GM18873 (cell line): ENCODE measurements at regions not wholly inside any gene's neighbourhood (a gene's known extent, or its start where the extent isn't known, plus 50 kb on each side); places are given as distances from the start of the nearest gene placed in this dataset.
A peak's percentile ranks its signal among the peaks of the same experiment; 100 is the strongest.

Source experiments
- ATAC-seq: cut with Tn5 transposase; IDR thresholded peaks from one replicate; pipeline ENCODE4 v1.9.1; 2021; ENCODE audit warnings: mild to moderate bottlenecking, moderate library complexity, moderate number of reproducible peaks; ENCODE audit not compliant: unreplicated experiment, low FRiP score

GRCh38 chr3:23644099-23644498 is 161.7 kb upstream of the UBE2E1 start:
- ATAC-seq = no peak

DNA sequence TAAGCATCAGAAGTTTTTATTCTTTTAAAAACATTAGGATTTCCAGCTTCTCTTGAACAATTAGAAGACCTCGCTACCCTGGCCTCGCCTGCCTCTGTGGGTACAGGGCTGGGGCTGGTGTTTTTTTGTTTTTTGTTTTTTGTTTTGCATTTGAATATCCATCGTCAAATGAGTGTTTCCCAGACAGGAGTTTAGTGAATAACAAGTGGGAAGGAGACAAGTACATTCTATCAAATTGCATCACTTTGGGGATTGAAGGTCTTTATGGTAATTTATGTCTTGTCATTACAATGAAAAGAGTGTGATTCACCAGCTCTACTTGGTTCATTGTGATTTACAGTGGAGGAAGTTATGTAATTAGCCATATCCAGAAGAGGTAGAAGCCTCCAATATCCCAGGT is 161.1 kb upstream of the UBE2E1 start:
- ATAC-seq = no peak

DNA sequence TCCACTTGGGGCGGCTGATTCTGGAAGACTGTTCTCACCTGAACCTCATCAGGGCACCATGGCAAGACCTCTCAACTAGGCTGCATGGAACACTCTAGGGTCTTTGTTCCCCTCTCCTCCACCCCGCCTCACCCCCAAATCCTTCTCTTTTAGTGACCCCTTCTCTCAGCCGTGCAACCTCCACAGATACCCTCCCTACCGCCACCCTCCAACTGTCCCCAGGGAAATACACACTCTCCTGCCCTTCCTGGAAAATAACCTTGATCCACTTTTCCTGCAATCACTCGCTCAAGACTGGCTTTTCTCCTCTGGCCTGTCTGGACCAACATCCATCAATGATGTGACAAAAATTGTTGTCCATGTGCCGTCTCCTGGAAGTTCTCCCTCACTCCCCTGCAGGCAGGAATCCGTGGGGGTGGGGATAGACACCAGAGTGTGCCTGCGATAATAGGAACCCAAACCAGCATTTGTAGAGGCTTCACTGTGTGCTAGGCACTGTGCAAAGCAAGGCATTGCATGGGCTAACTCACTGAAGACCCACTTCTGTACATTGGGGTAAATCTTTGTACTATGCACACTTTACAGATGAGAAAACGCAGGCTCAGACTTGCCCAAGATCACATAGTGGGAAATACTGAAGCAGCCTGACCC is 160.1 kb upstream of the UBE2E1 start:
- ATAC-seq = no peak

- ATAC-seq = no peak
These were observed 159.4 kb upstream of the UBE2E1 start for GRCh38 chr3:23646184-23646920.

DNA sequence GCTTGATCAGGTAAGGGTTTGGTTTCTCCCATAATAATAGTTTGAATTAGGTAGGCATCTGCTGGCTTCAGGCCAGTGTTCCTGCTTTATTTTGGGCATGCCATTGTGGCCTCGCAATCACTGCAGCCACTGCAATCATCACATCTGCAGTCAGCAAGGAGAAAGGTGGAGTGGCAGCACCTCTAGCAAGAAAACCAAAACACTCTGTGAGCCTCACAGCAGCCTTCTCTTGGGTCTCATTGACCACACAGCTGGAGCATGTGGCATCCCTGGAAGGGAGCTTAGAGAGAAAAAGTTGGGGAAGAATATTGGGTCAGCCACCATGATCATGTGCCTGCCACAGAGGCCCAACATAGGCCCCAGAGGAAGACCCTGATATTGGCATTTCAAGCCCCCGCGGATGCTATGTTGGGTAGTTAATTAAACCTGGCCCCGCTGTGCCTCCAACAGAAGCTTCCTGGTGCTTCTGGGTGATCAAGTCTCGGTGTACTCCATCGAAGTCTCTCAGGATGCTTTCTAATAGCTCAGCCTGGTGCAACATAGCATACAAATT is 158.0 kb upstream of the UBE2E1 start:
- ATAC-seq = no peak

- no peak for ATAC-seq
These were observed 157.3 kb upstream of the UBE2E1 start for GRCh38 chr3:23648326-23648995.

- ATAC-seq = no peak
These were observed 156.8 kb upstream of the UBE2E1 start for GRCh38 chr3:23648996-23649395.

- ATAC-seq = no peak
These were observed 156.3 kb upstream of the UBE2E1 start for GRCh38 chr3:23649448-23649847.

GRCh38 chr3:23650371-23651140 is 155.2 kb upstream of the UBE2E1 start:
- ATAC-seq = no peak

- peak; percentile 94 for ATAC-seq
These were observed 151.9 kb upstream of the UBE2E1 start for GRCh38 chr3:23653647-23654525.

DNA sequence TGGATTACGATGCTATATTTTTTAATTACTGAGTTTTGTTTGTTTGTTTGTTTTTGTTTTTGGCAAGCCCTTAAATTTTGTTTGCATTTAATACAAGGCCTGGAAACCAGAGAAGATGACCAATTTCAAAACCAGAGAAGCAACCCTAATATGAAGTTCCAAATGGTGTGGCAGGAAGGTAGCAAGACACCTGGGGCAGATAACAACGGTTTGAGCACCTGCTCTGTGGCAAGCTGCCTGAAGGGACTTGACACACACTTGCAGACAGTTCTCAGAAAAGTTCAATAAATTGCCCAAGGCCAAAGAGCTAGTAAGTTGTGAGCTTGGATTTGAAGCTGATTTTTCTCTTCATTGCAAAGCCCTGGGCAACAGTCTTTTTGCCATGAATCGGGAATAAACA is 151.2 kb upstream of the UBE2E1 start:
- ATAC-seq = peak; percentile 30

DNA sequence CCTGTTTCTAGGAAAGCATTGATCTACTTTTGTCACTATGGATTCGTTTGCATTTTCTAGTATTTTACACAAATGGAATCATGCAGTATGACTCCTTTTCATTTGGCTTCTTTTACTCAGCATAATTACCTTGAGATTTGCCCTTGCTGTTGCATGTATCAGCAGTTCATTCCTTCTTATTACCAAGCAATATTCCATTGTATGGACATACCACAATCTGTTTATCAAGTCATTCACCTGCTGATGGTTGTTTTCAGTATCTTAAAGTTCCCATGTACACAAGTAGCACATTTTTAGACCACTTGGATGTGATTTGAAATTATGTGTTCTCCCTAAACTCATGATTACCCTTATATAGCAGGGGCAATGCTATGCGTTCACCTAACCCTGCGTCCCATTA is 150.0 kb upstream of the UBE2E1 start:
- no peak for ATAC-seq

DNA sequence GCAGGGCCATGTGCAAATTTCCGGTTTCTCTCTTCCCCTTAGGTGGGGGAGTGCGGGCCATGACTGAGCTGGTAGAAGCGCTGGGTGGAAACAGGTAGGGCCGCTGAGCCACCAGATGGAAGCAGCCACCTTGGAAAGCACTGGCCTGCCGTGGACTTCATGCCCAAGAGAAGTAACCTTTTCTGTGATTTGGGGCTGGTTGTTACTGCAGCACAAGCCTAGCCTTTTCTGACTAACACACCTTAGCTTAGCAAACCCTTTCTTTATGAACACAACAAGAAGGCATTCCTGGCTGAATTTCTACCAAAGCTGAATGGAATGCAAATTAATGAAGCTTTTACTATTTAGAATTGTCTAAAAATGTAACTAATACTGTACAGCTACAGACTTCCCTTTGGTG is 149.6 kb upstream of the UBE2E1 start:
- no peak for ATAC-seq

- ATAC-seq = no peak
These were observed 148.9 kb upstream of the UBE2E1 start for GRCh38 chr3:23656821-23657220.

- ATAC-seq = no peak
These were observed 148.1 kb upstream of the UBE2E1 start for GRCh38 chr3:23657647-23658046.

DNA sequence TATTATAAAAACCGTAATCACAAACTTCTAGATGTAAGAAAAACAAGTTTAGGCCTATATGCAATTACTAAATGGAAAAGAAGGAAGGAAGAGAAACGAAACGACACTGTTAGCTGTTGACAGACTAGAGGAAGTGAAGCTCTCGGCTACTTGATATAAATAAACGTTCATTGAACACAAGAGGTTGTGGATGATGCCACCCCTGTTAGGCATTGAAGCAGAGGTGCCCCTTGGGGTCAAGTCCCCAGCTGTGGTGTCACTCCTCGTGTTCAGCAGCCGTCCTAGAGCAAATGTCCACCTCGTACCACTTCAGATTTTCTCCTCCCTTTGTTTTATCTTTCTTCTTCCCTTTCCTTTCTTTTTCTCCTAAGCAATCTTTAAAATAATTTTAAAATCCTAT is 146.5 kb upstream of the UBE2E1 start:
- no peak for ATAC-seq

GRCh38 chr3:23659840-23660430 is 145.8 kb upstream of the UBE2E1 start:
- ATAC-seq = no peak

DNA sequence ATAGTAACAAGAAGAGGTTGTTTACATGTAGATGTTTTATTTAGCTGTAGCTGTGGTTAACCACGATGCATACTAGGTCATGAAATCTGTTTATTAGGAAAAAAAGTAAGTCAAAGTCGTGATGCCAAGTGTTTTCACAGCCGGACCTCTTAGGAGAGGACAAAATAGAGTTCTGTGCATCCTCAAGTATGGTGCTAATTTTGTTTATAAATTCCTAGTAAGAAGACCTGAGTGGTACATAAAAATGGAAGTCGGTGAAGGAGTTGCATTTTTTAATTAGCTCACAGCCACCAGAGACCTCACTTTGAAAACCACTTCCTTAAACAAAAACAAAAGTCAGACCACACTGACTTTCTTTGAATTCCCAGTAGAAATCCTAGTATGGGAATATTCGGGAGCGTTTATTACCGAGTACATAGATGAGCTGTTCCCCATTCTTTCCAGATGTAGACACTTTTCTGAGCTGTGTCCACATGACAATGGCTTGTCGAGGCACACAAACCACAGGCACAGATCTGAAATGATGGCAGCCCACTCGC is 143.6 kb upstream of the UBE2E1 start:
- ATAC-seq = no peak

DNA sequence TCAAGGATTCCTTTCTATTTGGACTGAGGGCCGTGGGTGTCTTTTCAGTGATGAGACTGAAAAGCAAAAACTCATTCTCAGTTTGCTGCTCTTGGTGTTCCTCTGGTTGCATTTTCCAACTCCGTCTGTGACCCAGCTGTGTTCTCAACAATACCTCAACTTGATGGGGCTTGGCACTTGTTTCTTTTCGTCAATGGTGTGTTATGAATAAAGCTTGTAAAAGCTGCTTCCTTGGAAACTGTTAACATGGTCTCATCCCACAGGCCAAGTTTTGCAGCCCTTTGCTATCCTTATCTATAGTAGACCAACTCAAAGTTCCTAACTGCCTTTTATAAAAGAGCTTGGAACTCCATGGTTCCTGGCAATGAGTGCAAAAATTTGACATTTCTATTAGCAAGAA is 142.5 kb upstream of the UBE2E1 start:
- ATAC-seq = no peak
